ENCODE measurements at regions not wholly inside any gene's neighbourhood (a gene's known extent, or its start where the extent isn't known, plus 50 kb on each side); places are given as distances from the start of the nearest gene placed in this dataset.
"Not testable (repeated sequence)": the region's sequence is repeated elsewhere in the genome, so short reads cannot be mapped to it uniquely, and the experiment has no call there.

DNA sequence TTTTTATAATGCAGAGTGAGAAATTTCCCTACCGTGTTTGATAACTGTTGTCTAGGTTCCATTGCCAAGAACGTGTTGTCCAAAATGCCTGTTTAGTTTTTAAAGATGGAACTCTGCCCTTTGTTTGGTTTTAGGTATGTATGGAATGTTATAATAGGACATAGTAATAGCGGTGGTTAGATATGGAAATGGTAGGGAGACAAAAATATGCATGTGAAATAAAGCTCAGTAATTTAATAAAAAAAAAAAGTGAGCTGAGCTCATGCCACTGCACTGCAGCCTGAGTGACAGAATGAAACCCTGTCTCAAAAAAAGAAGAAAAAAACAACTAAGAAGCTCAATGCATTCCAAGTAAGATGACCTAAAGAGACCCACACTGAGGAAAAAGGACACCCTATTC, 72.9 kb downstream of the ZNF783 start:
- DNase-seq (ENCODE audit: low read depth in 4 of 4, low spot score in 3 of 4) = no peak

DNA sequence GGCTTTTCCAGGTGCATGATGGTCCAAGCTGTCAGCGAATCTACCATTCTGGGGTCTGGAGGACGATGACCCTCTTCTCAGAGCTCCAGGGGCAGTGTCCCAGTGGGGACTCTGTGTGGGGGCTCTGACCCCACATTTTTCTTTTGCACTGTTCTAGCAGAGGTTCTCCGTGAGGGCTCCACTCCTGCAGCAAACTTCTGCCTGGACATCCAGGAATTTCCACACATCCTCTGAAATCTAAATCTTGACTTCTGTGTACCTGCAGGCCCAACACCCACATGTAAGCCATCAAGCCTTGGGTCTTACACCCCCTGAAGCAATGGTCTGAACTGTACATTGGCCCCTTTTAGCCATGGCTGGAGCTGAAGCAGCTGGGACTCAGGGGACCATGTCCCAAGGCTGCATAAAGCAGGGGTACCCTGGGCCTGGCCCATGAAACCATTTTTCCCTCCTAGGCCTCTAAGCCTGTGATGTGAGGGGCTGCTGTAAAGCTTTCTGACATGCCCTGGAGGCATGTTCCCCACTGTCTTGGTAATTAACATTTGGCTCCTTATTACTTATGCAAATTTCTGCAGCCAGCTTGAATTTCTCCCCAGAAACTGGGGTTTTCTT, 86.9 kb downstream of the ZNF783 start:
- no peak for DNase-seq (ENCODE audit: low read depth in 4 of 4, low spot score in 3 of 4)

DNA sequence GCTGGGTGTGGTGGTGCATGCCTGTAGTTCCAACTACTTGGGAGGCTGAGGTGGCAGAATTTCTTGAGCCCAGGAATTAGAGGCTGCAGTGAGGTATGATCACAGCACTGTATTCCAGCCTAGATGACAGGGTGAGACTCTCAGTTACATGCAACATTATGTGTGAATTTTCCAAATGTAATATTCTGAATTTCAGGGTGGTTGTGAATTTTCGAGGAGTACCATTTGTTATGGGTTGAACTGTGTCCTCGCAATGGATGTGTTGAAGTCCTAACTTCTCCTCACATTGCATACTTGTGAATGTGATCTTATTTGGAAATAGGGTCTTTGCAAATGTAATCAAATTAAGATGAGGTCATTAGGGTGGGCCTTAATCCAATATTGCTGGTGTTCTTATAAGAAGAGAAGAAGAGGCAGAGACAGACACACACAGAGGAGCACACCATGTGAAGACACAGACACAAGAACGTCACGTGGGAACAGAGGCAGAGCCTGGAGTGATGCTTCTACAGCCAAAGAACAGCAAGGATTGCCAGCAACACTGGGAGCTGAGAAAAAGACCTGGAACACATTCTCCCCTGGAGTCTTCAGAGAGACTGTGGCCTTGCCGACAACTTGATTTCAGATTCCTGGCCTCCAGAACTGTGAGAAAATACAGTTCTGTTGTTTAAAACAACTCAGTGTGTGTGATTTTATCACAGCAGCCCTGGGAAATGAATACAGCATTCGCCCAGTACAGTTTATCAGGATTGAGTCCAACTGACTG, 91.9 kb downstream of the ZNF783 start:
- no peak for DNase-seq (ENCODE audit: low read depth in 4 of 4, low spot score in 3 of 4)

DNA sequence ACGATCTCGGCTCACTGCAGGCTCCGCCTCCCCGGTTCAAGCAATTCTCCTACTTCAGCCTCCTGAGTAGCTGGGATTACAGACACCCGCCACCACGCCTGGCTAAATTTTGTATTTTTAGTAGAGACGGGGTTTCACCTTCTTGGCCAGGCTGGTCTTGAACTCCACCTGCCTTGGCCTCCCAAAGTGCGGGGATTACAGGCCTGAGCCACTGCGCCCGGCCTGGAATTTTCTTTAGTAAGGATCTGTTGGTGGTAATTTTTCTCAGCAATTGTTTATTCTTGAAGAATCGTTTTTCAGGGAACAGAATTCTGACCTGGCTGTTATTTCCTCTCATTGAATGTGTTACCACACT, 93.0 kb downstream of the ZNF783 start:
- not testable (repeated sequence) for DNase-seq (ENCODE audit: low read depth in 4 of 4, low spot score in 3 of 4)

DNA sequence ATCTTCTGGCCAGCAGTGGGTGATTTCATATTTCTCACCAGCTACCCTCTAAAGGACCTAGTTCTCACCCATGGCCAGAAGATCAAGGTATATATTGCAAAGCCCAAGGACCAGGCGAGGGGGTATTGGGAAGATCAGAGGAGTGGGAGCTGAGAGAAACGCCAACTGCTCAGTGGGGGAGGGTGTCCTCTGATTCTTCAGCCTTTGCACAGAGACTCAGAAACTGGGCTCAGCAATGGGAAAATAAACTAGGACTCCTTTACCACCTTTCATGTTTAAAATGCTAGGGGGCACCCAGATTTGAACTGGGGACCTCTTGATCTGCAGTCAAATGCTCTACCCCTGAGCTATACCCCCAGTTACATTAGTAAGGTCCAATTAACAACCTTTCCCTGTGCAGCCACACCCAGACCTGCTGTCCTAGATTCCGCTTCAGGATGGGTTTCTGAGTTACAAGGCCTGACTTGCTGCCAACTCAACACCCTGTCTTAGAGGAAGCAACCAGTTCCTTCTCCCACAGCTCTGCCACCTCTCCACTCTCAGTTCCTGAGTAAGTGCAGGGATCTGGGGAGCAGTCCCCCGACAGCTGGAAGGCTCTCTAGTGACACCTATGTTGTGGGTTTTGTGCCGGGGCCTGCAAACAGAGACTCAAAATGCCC, 93.5 kb downstream of the ZNF783 start:
- DNase-seq (ENCODE audit: low read depth in 4 of 4, low spot score in 3 of 4) = no peak

DNA sequence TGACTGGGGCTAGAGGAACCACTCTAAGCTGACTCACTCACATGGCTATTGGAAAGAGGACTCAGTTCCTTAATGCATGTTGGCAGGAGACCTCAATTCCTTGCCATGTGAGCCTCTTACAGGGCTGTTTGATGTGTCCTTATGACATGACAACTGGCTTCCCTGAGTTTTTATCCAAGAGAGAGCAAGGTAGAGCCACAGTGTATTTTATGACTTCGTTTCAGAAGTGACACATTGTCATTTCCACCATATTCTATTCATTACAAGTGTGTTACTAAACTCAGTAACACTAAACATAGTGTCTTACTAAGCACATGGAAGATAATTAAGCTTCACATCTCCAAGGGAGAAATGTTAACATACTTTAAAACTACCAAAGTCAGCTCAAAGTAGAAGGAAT, 98.2 kb downstream of the ZNF777 start:
- DNase-seq (ENCODE audit: low read depth in 4 of 4, low spot score in 3 of 4) = no peak

DNA sequence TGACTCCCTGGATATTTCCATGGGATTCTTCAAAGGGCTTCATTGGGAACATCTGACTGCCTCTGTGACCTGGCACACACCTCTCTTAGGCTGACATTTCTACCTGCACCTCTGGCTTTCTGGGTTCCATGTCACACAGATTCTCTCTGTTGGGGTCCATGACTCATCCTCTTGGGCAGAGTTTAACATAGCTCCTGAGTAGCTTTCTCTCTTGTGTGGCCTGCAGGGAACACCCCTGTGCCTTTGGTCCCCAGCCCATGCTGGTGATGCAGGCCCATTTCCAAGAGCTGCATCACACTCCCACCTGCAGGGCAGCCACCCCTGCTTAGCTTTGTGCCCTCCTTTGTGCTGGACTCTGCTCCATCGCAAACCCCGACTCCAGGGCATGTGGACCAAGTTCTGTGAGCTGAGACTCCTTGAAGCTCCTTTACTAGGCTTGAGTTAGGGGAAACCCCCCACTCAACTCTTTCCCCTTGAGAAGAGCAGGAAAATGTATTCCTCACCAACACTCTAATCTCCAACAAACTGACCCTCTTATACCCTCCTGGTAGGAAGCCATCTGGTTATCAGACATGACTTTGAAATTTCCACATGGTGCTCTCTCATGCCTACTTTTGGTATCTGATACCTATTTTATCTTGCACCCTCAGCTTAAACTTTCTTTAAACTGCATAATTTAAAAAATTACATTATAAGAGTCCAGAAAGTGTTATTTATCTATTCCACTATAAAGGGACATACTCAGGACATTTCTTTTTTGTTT, 93.3 kb downstream of the ZNF777 start:
- DNase-seq (ENCODE audit: low read depth in 4 of 4, low spot score in 3 of 4) = no peak

DNA sequence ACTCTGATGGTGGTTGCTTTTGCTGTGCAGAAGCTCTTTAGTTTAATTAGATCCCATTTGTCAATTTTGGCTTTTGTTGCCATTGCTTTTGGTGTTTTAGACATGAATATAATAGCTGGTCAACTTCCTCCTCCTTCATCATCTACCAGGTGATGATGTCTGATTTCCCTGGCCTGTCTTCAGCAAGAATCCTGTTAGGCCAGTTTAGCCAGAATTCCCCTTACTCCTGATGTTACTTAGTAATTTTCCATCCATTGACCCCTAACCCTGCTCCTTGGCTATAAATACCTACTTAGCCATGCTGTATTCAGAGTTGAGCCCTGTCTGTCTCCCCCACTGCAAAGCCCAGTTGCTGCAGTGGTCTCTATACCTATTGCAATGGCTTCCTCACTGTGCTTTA, 91.4 kb downstream of the ZNF777 start:
- DNase-seq (ENCODE audit: low read depth in 4 of 4, low spot score in 3 of 4) = peak in 1 of 4 donors; percentile 8

DNA sequence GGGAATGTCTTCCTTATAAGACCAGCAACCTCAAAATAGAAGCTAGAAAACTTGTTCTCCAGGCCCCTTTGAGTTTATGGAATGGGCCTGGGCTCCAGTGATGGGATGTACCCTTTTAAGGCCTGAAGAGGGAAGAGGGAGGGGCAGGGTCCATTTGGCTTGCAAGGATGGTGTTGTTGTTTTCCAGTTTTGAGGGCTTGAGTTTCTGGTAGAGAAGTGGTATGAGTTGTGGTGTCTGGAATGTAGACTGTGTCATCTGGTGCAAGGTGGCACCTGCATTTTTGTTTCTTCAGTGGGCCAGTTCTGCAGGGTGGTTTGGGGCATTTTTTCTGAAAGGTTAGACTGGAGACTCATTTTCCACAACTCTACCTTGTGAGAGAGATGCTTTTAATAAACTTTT, 90.1 kb downstream of the ZNF777 start:
- no peak for DNase-seq (ENCODE audit: low read depth in 4 of 4, low spot score in 3 of 4)

DNA sequence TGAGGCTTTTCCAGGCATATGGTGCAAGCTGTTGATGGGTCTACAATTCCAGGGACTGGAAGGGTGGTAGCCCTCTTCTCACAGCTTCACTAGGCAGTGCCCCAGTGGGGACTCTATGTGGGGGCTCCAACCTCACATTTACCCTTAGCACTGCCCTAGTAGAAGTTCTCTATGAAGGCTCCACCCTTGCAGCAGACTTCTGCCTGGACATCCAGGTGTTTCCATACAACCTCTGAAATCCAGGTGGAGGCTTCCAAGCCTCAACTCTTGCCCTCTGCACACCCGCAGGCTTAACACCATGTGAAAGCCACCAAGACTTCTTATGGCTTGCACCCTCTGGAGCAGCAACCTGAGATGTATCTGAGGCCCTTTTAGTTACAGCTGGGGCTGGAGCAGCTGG, 87.8 kb downstream of the ZNF777 start:
- no peak for DNase-seq (ENCODE audit: low read depth in 4 of 4, low spot score in 3 of 4)

DNA sequence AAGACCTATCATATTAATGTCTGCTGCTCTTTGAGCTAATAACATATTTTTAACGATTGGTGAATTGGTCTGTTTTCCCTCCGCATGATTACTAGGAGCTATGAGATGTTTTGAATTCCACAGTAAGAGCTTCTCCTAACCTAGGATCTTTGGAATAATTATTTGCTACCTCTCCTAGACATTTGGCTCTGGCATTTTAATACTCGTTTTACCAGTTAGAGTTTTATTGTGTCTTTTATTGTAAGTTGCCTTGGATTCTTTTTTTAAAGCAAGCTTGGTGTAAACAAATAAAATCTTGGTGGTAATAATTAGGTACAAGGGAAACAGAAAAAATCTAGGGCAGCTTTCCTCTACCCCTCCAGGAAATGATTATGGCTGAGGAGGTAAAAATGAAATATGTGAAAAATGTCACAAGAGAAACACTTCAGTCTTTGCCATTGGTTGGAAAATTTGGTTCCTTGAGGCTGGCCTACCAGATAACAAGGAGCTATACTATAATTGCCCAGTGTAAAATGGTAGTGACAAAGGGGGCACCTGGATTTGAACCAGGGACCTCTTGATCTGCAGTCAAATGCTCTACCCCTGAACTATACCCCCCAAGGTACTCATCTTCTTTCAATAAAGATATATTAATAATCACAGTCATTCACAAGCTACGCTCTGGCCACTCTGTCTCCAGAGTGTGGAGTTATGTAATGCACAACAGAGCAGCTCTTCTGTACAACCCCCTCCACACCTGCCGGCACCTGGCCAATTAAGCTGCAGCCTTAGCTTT, 85.4 kb downstream of the ZNF777 start:
- DNase-seq (ENCODE audit: low read depth in 4 of 4, low spot score in 3 of 4) = no peak

DNA sequence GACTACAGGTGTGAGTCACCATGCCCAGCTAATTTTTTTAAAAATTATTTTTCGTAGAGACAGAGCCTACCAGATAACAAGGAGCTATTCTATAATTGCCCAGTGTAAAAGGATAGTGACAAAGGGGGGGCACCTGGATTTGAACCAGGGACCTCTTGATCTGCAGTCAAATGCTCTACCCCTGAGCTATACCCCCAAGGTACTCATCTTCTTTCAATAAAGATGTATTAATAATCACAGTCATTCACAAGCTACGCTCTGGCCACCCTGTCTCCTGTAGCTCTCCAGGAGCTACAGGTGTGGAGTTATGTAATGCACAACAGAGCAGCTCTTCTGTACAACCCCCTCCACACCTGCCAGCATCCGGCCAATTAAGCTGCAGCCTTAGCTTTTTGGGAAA, 83.5 kb downstream of the ZNF777 start:
- no peak for DNase-seq (ENCODE audit: low read depth in 4 of 4, low spot score in 3 of 4)

DNA sequence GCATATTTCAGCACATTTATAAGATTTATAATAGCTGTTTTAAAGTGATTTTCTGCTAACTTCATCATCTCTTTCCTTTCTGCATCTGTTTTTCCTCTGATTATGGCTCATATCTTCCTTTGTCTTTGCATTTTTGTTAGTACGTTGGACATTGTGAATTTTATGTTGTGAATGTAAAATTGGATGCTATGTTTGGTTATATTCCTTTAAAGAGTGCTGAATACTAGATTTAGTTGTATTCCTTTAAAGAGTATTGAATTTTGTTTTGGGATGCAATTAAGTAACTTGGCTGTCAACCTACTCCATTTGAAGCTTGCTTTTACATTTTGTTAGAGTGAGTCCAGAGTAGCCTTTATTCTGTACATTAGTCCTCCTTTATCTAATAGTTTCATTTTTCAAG, 81.2 kb downstream of the ZNF777 start:
- DNase-seq (ENCODE audit: low read depth in 4 of 4, low spot score in 3 of 4) = no peak

DNA sequence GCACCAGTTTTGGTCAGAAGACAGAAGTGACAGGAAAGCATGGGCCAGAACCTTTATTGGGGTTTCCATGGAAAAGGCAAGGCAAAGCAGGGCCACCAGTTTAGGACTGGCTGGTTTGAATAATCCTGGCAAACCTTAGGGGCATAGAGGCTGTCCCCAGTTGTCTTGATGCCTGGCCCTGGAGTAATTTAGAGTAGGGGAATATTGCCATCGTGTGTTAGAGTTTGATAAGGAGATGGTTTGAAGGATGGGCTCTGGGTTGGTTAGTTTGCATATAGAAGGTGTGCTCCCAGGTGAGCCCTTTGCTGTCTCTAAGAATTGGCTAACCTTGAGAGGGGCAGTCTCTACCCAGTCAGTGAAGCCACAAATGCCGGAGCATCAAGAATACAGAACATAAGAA, 79.6 kb downstream of the ZNF777 start:
- no peak for DNase-seq (ENCODE audit: low read depth in 4 of 4, low spot score in 3 of 4)
